Mesenchymal stem cell (in vitro differentiated cells and primary cell): ENCODE measurements at regions not wholly inside any gene's neighbourhood (a gene's known extent, or its start where the extent isn't known, plus 50 kb on each side); places are given as distances from the start of the nearest gene placed in this dataset.

Experiments
- DNase-seq: peaks from one replicate; pipeline ENCODE4 v3.0.0-alpha.2; 2013
- H2AFZ ChIP-seq: one replicate; pipeline ENCODE4 v1.6.1; 2013; ENCODE audit warnings: low read depth, mild to moderate bottlenecking, control low read depth, inconsistent platforms, low read length, moderate library complexity
- H2AK5ac ChIP-seq: 2 replicates; pipeline ENCODE4 v1.6.1; 2013; ENCODE audit warnings: low read length, moderate library complexity, mild to moderate bottlenecking, inconsistent platforms; ENCODE audit not compliant: severe bottlenecking
- H2BK120ac ChIP-seq: one replicate; pipeline ENCODE4 v1.6.1; 2013; ENCODE audit warnings: low read depth, mild to moderate bottlenecking, inconsistent platforms, low read length, moderate library complexity
- H2BK12ac ChIP-seq, 2 experiments: one replicate each; pipeline ENCODE4 v1.6.1; 2013; ENCODE audit warnings: inconsistent platforms in 2 of 2, low read length in 2 of 2, mild to moderate bottlenecking in 2 of 2, moderate library complexity in 2 of 2, control low read depth in 1 of 2
- H2BK15ac ChIP-seq: one replicate; pipeline ENCODE4 v1.6.1; 2013; ENCODE audit warnings: mild to moderate bottlenecking, low read depth, inconsistent platforms; ENCODE audit not compliant: poor library complexity, severe bottlenecking
- H2BK5ac ChIP-seq: 2 replicates; pipeline ENCODE4 v1.6.1; 2013; ENCODE audit warnings: low read depth, mild to moderate bottlenecking, low read length, control low read depth, inconsistent platforms; ENCODE audit not compliant: poor library complexity, severe bottlenecking
- H3K14ac ChIP-seq, 2 experiments: one replicate each; pipeline ENCODE4 v1.6.1; 2013; ENCODE audit warnings: inconsistent platforms in 2 of 2, low read length in 2 of 2, control low read depth in 1 of 2, mild to moderate bottlenecking in 1 of 2, moderate library complexity in 1 of 2
- H3K18ac ChIP-seq, 2 experiments: one replicate each; pipeline ENCODE4 v1.6.1; 2013; ENCODE audit warnings: inconsistent platforms in 2 of 2, low read length in 2 of 2, control low read depth in 1 of 2, low read depth in 1 of 2, mild to moderate bottlenecking in 1 of 2
- H3K23ac ChIP-seq, 2 experiments: one replicate each; pipeline ENCODE4 v1.6.1; 2013; ENCODE audit warnings: inconsistent platforms in 2 of 2, low read length in 2 of 2, mild to moderate bottlenecking in 2 of 2, moderate library complexity in 2 of 2, control low read depth in 1 of 2
- H3K27ac ChIP-seq: 2 replicates; pipeline ENCODE4 v1.5.1; 2013; ENCODE audit warnings: mild to moderate bottlenecking, moderate library complexity, low read length, control low read depth, inconsistent platforms; ENCODE audit not compliant: poor library complexity, severe bottlenecking
- H3K27me3 ChIP-seq, 2 experiments: 2 replicates each; pipeline versions ENCODE4 v1.6.1 to v1.7.0; 2013; ENCODE audit warnings: low read length in 2 of 2, mild to moderate bottlenecking in 2 of 2, moderate library complexity in 2 of 2, control low read depth in 1 of 2, inconsistent platforms in 1 of 2; ENCODE audit not compliant: control insufficient read depth in 1 of 2, insufficient read depth in 1 of 2
- H3K36me3 ChIP-seq, 2 experiments: 2 replicates each; pipeline versions ENCODE4 v1.6.1 to v1.7.0; 2013; ENCODE audit warnings: low read length in 2 of 2, control low read depth in 1 of 2, inconsistent platforms in 1 of 2, low read depth in 1 of 2, mild to moderate bottlenecking in 1 of 2; ENCODE audit not compliant: insufficient read depth in 2 of 2, control insufficient read depth in 1 of 2
- H3K4ac ChIP-seq, 2 experiments: one replicate each; pipeline ENCODE4 v1.6.1; 2013; ENCODE audit warnings: inconsistent platforms in 2 of 2, low read length in 2 of 2, mild to moderate bottlenecking in 2 of 2, moderate library complexity in 2 of 2, control low read depth in 1 of 2, low read depth in 1 of 2
- H3K4me1 ChIP-seq: 2 replicates; pipeline ENCODE4 v1.6.1; 2013; ENCODE audit warnings: low read depth, low read length, control low read depth; ENCODE audit not compliant: control insufficient read depth, insufficient read depth
- H3K4me2 ChIP-seq: 2 replicates; pipeline ENCODE4 v1.6.1; 2013; ENCODE audit warnings: low read length, mild to moderate bottlenecking, inconsistent platforms; ENCODE audit not compliant: poor library complexity, severe bottlenecking
- H3K4me3 ChIP-seq, 2 experiments: 2 replicates each; pipeline versions ENCODE4 v1.5.1 to v1.7.0; 2013; ENCODE audit warnings: low read length in 2 of 2, mild to moderate bottlenecking in 2 of 2, control low read depth in 1 of 2, low read depth in 1 of 2; ENCODE audit not compliant: insufficient read depth in 1 of 2
- H3K79me1 ChIP-seq: replicated peaks from 2 replicates; pipeline ENCODE4 v1.6.1; 2013; ENCODE audit warnings: mild to moderate bottlenecking, control low read depth, low read length, inconsistent platforms; ENCODE audit not compliant: poor library complexity, severe bottlenecking
- H3K9ac ChIP-seq: 2 replicates; pipeline ENCODE4 v1.7.0; 2013; ENCODE audit warnings: mild to moderate bottlenecking, low read length, moderate library complexity
- H3K9me3 ChIP-seq: 2 replicates; pipeline ENCODE4 v1.7.0; 2013; ENCODE audit warnings: mild to moderate bottlenecking, low read length; ENCODE audit not compliant: control insufficient read depth
- H4K8ac ChIP-seq: one replicate; pipeline ENCODE4 v1.6.1; 2013; ENCODE audit warnings: inconsistent platforms, mild to moderate bottlenecking, low read length, moderate library complexity
- H4K91ac ChIP-seq: one replicate; pipeline ENCODE4 v1.6.1; 2013; ENCODE audit warnings: mild to moderate bottlenecking, low read length, inconsistent platforms
- WGBS: methylation state at CpG from one replicate; pipeline ENCODE4 v1.1.7; 2013; ENCODE audit warnings: mixed read lengths; 5-methylcytosine and 5-hydroxymethylcytosine counted together

- Histone ChIP-seq H3K9me3 (no peaks in the 10 kb centered on the region), H3K9ac (no peak overlapping the region), H3K4me2 (no peak overlapping the region), H3K23ac (no peak overlapping the region), H3K79me1 (no peaks in the 10 kb centered on the region), H3K36me3 (no peaks in the 10 kb centered on the region), H3K27ac (no peak overlapping the region), H2BK5ac (no peak overlapping the region), H2BK120ac (no peak overlapping the region), H2BK15ac (no peak overlapping the region), H3K4me3 (no peak overlapping the region), H3K4ac (no peak overlapping the region), H3K4me1 (no peaks in the 10 kb centered on the region), H2AFZ (no peak overlapping the region), H3K18ac (no peak overlapping the region), H4K91ac (no peak overlapping the region), H3K14ac (no peak overlapping the region), H2BK12ac (no peak overlapping the region), H3K27me3 (peaks cover 0 to 5% of the 10 kb centered on the region in 2 experiments), H2AK5ac (no peak overlapping the region), H4K8ac (no peak overlapping the region)
- DNase-seq: no peak
- WGBS: 61% methylated on average over 2 of the region's 3 CpGs
Observed at GRCh38 chr10:108899670-108900069, 1023.6 kb downstream of the XPNPEP1 start.

- H3K4me2 ChIP-seq: no peak overlapping the region
- H2BK12ac ChIP-seq: peak overlapping the region in 1 of 2 experiments; percentile 32
- H2AFZ ChIP-seq: no peak overlapping the region
- peaks cover 0 to 5% of the 10 kb centered on the region in 2 experiments for H3K27me3 ChIP-seq
- peak overlapping the region in 1 of 2 experiments; percentile 56 for H3K4ac ChIP-seq
- H3K9me3 ChIP-seq: no peaks in the 10 kb centered on the region
- no peak overlapping the region for H3K18ac ChIP-seq
- no peak overlapping the region for H2BK15ac ChIP-seq
- H3K4me1 ChIP-seq: no peaks in the 10 kb centered on the region
- no peak overlapping the region for H3K9ac ChIP-seq
- no peak for DNase-seq
- no peak overlapping the region for H2BK120ac ChIP-seq
- no peak overlapping the region for H4K91ac ChIP-seq
- H3K79me1 ChIP-seq: no peaks in the 10 kb centered on the region
- H2AK5ac ChIP-seq: no peak overlapping the region
- no peak overlapping the region for H4K8ac ChIP-seq
- no peak overlapping the region for H3K23ac ChIP-seq
- H3K14ac ChIP-seq: no peak overlapping the region
- H3K27ac ChIP-seq: no peak overlapping the region
- no peak overlapping the region for H2BK5ac ChIP-seq
- no peaks in the 10 kb centered on the region for H3K36me3 ChIP-seq
- 82% methylated on average over 7 of the region's 8 CpGs for WGBS
- no peak overlapping the region for H3K4me3 ChIP-seq
Observed at GRCh38 chr10:108894402-108895301, 1028.7 kb downstream of the XPNPEP1 start.

DNA sequence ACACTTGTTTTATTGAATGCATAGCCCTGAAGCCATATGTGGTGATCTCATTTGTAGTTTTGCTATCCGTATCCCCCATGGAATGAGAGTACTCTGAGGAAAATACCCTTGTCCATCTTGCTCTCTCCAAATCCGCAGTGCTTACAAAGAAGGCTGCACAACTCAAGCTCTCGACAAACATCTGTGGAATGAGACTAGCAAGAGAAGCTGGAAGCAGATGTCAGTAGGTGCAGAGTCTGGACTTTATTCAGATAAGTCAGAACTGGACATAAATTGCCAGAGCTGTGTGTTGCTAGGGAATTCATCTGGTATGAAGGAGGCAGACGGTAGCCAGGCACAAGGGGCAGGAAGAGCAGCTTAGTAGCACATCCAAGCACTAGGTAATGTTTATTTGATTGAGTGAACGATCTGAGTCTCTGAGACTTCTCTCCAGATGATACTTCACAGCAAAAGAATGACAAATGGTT lies 1046.2 kb downstream of the XPNPEP1 start:
- WGBS: 2% methylated on average over 5 of the region's 5 CpGs
- no peak overlapping the region for H2BK12ac ChIP-seq
- H3K27ac ChIP-seq: no peak overlapping the region
- no peak overlapping the region for H3K9ac ChIP-seq
- H3K9me3 ChIP-seq: no peaks in the 10 kb centered on the region
- DNase-seq: peak; percentile 60
- no peak overlapping the region for H4K91ac ChIP-seq
- H3K4me3 ChIP-seq: peak overlapping the region in 1 of 2 experiments; percentile 2
- H3K4ac ChIP-seq: no peak overlapping the region
- no peak overlapping the region for H2AFZ ChIP-seq
- H3K4me1 ChIP-seq: no peaks in the 10 kb centered on the region
- no peaks in the 10 kb centered on the region for H3K36me3 ChIP-seq
- H3K18ac ChIP-seq: peak overlapping the region in 1 of 2 experiments; percentile 83
- no peaks in the 10 kb centered on the region for H3K27me3 ChIP-seq
- H2AK5ac ChIP-seq: no peak overlapping the region
- no peak overlapping the region for H2BK15ac ChIP-seq
- no peak overlapping the region for H3K23ac ChIP-seq
- no peak overlapping the region for H2BK5ac ChIP-seq
- no peak overlapping the region for H2BK120ac ChIP-seq
- no peak overlapping the region for H3K4me2 ChIP-seq
- no peaks in the 10 kb centered on the region for H3K79me1 ChIP-seq
- H4K8ac ChIP-seq: peak overlapping the region; percentile 12
- H3K14ac ChIP-seq: no peak overlapping the region

- Histone ChIP-seq H3K4me3 (no peak overlapping the region), H4K8ac (no peak overlapping the region), H3K23ac (no peak overlapping the region), H3K4me2 (no peak overlapping the region), H2BK15ac (no peak overlapping the region), H2BK12ac (no peak overlapping the region), H3K27me3 (no peaks in the 10 kb centered on the region), H3K9me3 (no peaks in the 10 kb centered on the region), H3K14ac (no peak overlapping the region), H3K18ac (no peak overlapping the region), H3K27ac (no peak overlapping the region), H3K9ac (no peak overlapping the region), H2AFZ (no peak overlapping the region), H4K91ac (no peak overlapping the region), H3K36me3 (no peaks in the 10 kb centered on the region), H3K79me1 (no peaks in the 10 kb centered on the region), H3K4ac (no peak overlapping the region), H2BK5ac (no peak overlapping the region), H2BK120ac (no peak overlapping the region), H3K4me1 (no peaks in the 10 kb centered on the region), H2AK5ac (no peak overlapping the region)
- WGBS: no CpG with 5 or more reads among the region's 2 CpGs
- no peak for DNase-seq
Observed at GRCh38 chr10:108872854-108873253, 1050.5 kb downstream of the XPNPEP1 start.
